Gastroesophageal sphincter (tissue), 4 donors: ENCODE measurements at regions not wholly inside any gene's neighbourhood (a gene's known extent, or its start where the extent isn't known, plus 50 kb on each side); places are given as distances from the start of the nearest gene placed in this dataset.
A peak's percentile ranks its signal among the peaks of the same experiment; 100 is the strongest.

Source experiments
- ATAC-seq: fragments of 150-250 bp; one replicate; pipeline ENCODE4 v1.9.1; 2016; ENCODE audit warnings: mild to moderate bottlenecking, moderate library complexity
- H3K27ac ChIP-seq, 4 donors: fragments of 200-600 bp; sonication (generic) in 3 of 4; 1 replicate in 3 of 4; 2 replicates in 1 of 4; pipeline ENCODE4 v1.5.1; 2016 to 2019
- H3K27me3 ChIP-seq: fragments of 200-600 bp; sonication (generic); one replicate; pipeline ENCODE4 v1.5.1; 2019
- H3K36me3 ChIP-seq, 2 donors: fragments of 200-600 bp; sonication (generic); one replicate each; pipeline ENCODE4 v1.5.1; 2019; ENCODE audit warnings: control low read depth in 1 of 2
- H3K4me1 ChIP-seq, 3 donors: fragments of 200-600 bp; sonication (generic); 1 replicate in 2 of 3; 2 replicates in 1 of 3; pipeline ENCODE4 v1.5.1; 2016 to 2019; ENCODE audit warnings: control low read depth in 2 of 3
- H3K4me3 ChIP-seq, 2 donors: fragments of 200-600 bp; sonication (generic); one replicate each; pipeline ENCODE4 v1.5.1; 2019; ENCODE audit warnings: mild to moderate bottlenecking in 1 of 2, moderate library complexity in 1 of 2
- H3K9me3 ChIP-seq, 3 donors: fragments of 200-600 bp; sonication (generic); one replicate each; pipeline ENCODE4 v1.5.1; 2017 to 2019; ENCODE audit warnings: control low read depth in 2 of 3
- EP300 ChIP-seq: sonication (generic); formaldehyde crosslinking; IDR thresholded peaks from one replicate; pipeline ENCODE4 v1.6.1; 2017; ENCODE audit warnings: antibody characterized with exemption, mild to moderate bottlenecking
- POLR2A ChIP-seq, 2 donors: fragments of 450-650 bp; IDR thresholded peaks; one replicate each; pipeline ENCODE4 v1.6.1; 2017; ENCODE audit warnings: antibody characterized with exemption in 2 of 2, mild to moderate bottlenecking in 2 of 2, moderate library complexity in 1 of 2
- POLR2AphosphoS5 ChIP-seq: sonication (generic); formaldehyde crosslinking; IDR thresholded peaks from one replicate; pipeline ENCODE4 v1.6.1; 2017; ENCODE audit warnings: antibody characterized with exemption
- WGBS, 2 donors: methylation state at CpG; one replicate each; pipeline ENCODE4 v1.1.5; 2018; ENCODE audit warnings: low coverage in 1 of 2; 5-methylcytosine and 5-hydroxymethylcytosine counted together
- TF ChIP-seq, protein P1 (sequence below), 4 experiments: fragments of 200-600 bp in 2 of 4; fragments of 450-650 bp in 2 of 4; sonication (generic) in 1 of 4; IDR thresholded peaks; one replicate each; pipeline ENCODE4 v1.5.1; 2017 to 2019; ENCODE audit warnings: antibody characterized with exemption in 4 of 4, mild to moderate bottlenecking in 2 of 4, moderate library complexity in 2 of 4

DNA sequence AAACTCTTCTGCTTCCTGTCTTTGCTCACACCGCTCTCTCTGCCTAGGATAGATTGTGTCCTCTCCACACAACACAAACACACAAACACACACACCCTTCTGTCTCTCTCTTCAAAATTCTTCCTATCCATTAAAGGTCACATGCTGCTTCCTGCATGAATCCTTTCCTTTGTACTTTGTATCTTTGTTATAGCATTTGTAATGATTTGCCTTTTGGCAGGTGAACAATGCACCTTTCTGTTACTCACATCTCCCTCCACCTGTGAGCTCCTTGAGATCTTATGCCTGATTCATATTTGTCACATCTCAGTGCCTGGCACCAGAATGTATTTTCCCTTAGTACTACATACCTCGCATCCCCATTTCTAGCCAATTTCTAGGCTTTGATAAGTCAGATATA lies 251.4 kb upstream of the UMPS start:
- Histone ChIP-seq H3K27ac (no peak overlapping the region), H3K36me3 (peaks cover 0 to 31% of the 10 kb centered on the region in 2 donors), H3K4me3 (no peak overlapping the region), H3K27me3 (no peaks in the 10 kb centered on the region), H3K4me1 (no peaks in the 10 kb centered on the region), H3K9me3 (no peaks in the 10 kb centered on the region)
- no peak for ATAC-seq
- 71 to 100% methylated on average over 1 to 2 of the region's 2 CpGs for WGBS, 2 donors
- TF ChIP-seq POLR2A (IDR thresholded peaks at IDR 0.05): no peak
- TF ChIP-seq, protein P1, sequence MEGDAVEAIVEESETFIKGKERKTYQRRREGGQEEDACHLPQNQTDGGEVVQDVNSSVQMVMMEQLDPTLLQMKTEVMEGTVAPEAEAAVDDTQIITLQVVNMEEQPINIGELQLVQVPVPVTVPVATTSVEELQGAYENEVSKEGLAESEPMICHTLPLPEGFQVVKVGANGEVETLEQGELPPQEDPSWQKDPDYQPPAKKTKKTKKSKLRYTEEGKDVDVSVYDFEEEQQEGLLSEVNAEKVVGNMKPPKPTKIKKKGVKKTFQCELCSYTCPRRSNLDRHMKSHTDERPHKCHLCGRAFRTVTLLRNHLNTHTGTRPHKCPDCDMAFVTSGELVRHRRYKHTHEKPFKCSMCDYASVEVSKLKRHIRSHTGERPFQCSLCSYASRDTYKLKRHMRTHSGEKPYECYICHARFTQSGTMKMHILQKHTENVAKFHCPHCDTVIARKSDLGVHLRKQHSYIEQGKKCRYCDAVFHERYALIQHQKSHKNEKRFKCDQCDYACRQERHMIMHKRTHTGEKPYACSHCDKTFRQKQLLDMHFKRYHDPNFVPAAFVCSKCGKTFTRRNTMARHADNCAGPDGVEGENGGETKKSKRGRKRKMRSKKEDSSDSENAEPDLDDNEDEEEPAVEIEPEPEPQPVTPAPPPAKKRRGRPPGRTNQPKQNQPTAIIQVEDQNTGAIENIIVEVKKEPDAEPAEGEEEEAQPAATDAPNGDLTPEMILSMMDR (IDR thresholded peaks at IDR 0.05): no peak

DNA sequence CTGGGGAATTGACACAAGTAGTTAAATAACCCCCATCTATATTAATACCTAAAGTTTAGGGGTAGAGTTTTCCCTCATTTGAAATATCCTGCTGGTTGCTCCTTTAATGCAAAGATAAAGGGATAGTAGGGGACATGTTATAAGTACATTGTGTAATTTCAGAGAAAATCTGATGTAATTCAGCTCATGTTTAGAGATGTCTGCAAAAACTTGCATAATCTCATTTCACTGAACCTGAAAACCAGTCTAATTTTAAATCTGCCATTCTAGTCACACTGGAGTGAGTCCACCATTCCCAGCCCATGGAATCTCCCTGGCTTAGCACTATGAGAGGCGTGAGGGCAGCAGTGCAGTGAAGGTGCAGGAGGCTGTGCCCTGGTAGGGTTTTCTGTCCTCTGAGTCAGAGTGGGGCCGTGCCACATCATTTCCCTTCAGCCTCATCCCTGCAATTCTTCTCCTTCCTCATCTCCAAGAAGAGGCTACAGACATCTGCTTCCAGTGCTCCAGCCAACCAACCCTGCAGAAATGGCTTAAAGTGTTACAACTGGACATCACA lies 246.3 kb upstream of the UMPS start:
- 63 to 88% methylated on average over 2 of the region's 2 CpGs for WGBS, 2 donors
- no peak for ATAC-seq
- H3K36me3 ChIP-seq: peaks cover 0 to 34% of the 10 kb centered on the region in 2 donors
- no peaks in the 10 kb centered on the region for H3K27me3 ChIP-seq
- no peak overlapping the region for H3K27ac ChIP-seq
- no peaks in the 10 kb centered on the region for H3K9me3 ChIP-seq
- H3K4me1 ChIP-seq: no peaks in the 10 kb centered on the region
- TF ChIP-seq POLR2A (IDR thresholded peaks at IDR 0.05) (no peak), EP300 (no peak), POLR2AphosphoS5 (no peak)
- TF ChIP-seq, protein P1 (IDR thresholded peaks at IDR 0.05): no peak
- no peak overlapping the region for H3K4me3 ChIP-seq

DNA sequence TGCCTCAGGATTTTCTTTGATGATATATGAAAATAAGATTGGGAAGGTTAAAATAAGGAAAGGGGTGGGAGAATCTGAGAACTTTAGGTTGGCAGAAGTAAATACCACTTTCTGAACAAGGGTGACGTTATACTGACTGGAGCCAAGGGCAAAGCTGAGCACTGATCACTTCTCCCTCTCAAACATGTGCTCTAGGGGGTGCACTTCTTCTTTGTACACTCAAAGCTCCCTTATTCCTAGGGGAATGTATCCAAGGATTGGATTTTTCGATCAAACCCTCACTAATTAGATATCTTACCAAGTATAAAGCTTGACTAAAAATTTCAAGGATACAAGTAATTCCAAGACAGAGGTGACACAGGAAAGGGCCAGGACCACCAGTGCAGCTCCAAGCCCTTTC lies 243.9 kb upstream of the UMPS start:
- TF ChIP-seq POLR2AphosphoS5 (no peak), EP300 (no peak), POLR2A (IDR thresholded peaks at IDR 0.05) (no peak)
- TF ChIP-seq, protein P1 (IDR thresholded peaks at IDR 0.05): peak in 1 of 4 experiments; percentile 17
- Histone ChIP-seq H3K9me3 (no peaks in the 10 kb centered on the region), H3K4me3 (no peak overlapping the region), H3K36me3 (peaks cover 0 to 38% of the 10 kb centered on the region in 2 donors), H3K27me3 (no peaks in the 10 kb centered on the region), H3K4me1 (no peaks in the 10 kb centered on the region), H3K27ac (no peak overlapping the region)
- 25 to 50% methylated on average over 1 to 2 of the region's 2 CpGs for WGBS, 2 donors
- ATAC-seq: no peak

DNA sequence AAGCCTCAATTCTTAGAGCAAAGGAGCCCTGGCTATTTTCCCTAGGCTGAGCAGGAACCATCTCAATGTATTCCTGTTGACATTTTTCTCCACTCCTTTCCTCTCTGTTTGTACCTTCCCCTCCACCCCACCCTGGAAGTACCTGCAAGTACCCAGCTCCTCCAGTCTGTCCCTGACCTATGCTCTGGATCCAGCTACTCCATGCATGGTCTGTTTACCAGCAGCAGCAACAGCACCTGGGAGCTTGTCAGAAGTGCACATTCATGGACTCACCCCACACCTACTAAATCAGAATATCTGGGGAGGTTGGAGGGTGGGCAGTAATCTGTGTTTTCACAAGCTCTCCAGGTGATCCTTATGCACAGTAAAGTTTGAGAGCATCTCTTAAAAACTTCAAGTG lies 240.7 kb upstream of the UMPS start:
- H3K27me3 ChIP-seq: no peaks in the 10 kb centered on the region
- ATAC-seq: no peak
- peaks cover 0 to 21% of the 10 kb centered on the region in 2 donors for H3K36me3 ChIP-seq
- no peak overlapping the region for H3K4me3 ChIP-seq
- TF ChIP-seq, protein P1 (IDR thresholded peaks at IDR 0.05): no peak
- TF ChIP-seq EP300 (no peak), POLR2A (IDR thresholded peaks at IDR 0.05) (no peak), POLR2AphosphoS5 (no peak)
- H3K27ac ChIP-seq: no peak overlapping the region
- H3K4me1 ChIP-seq: no peaks in the 10 kb centered on the region
- no peaks in the 10 kb centered on the region for H3K9me3 ChIP-seq

DNA sequence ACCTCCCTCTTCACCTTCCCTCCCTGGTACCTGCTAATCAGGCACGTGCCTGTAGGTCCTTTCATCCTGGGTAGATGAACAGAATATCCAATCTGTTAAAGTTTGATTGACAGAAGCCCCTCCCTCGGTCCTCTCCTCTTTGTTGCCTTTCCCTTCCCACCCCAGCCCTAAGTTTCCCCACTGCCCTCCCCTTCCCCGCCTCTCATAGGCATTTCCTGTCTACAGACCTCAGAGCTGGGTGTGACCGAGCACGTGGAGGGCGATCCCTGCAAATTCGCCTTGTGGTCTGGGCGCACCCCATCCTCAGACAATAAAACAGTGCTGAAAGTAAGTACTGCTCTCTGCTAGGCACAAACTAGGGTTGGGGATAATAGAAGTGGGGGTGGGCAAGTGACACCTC lies 239.2 kb upstream of the UMPS start:
- no peak for ATAC-seq
- H3K4me3 ChIP-seq: no peak overlapping the region
- no peak overlapping the region for H3K27ac ChIP-seq
- TF ChIP-seq EP300: no peak
- no peaks in the 10 kb centered on the region for H3K9me3 ChIP-seq
- H3K4me1 ChIP-seq: no peaks in the 10 kb centered on the region
- no peaks in the 10 kb centered on the region for H3K27me3 ChIP-seq
- WGBS, 2 donors: 80% methylated on average over 3 of the region's 8 CpGs; no CpG with 5 or more reads in 1 of the 2 donors
- H3K36me3 ChIP-seq: peaks cover 0 to 21% of the 10 kb centered on the region in 2 donors
